H9 (cell line): ENCODE measurements at regions not wholly inside any gene's neighbourhood (a gene's known extent, or its start where the extent isn't known, plus 50 kb on each side); places are given as distances from the start of the nearest gene placed in this dataset.

Experiments
- DNase-seq: peaks from one replicate; pipeline ENCODE4 v3.0.0-alpha.2; 2017
- H2AFZ ChIP-seq: one replicate; pipeline ENCODE4 v1.6.1; 2013; ENCODE audit warnings: mild to moderate bottlenecking, low read length, control low read depth, moderate library complexity
- H2AK5ac ChIP-seq: 2 replicates; pipeline ENCODE4 v1.6.1; 2013; ENCODE audit warnings: low read length, control low read depth, mixed read lengths; ENCODE audit not compliant: insufficient read length
- H2BK120ac ChIP-seq: one replicate; pipeline ENCODE4 v1.6.1; 2013; ENCODE audit warnings: low read depth, mild to moderate bottlenecking, low read length, control low read depth, inconsistent platforms; ENCODE audit not compliant: poor library complexity, severe bottlenecking
- H2BK12ac ChIP-seq: 2 replicates; pipeline ENCODE4 v1.6.1; 2013; ENCODE audit warnings: low read length, control low read depth, mixed read lengths, low read depth; ENCODE audit not compliant: insufficient read length
- H2BK15ac ChIP-seq: 2 replicates; pipeline ENCODE4 v1.6.1; 2013; ENCODE audit warnings: low read depth, low read length, control low read depth
- H2BK20ac ChIP-seq: one replicate; pipeline ENCODE4 v1.6.1; 2013; ENCODE audit warnings: low read depth, mild to moderate bottlenecking, low read length, control low read depth, inconsistent platforms; ENCODE audit not compliant: poor library complexity, severe bottlenecking
- H2BK5ac ChIP-seq: 2 replicates; pipeline ENCODE4 v1.6.1; 2013; ENCODE audit warnings: low read length, control low read depth, mixed read lengths; ENCODE audit not compliant: insufficient read length
- H3K14ac ChIP-seq: 2 replicates; pipeline ENCODE4 v1.6.1; 2013; ENCODE audit warnings: low read length, control low read depth; ENCODE audit not compliant: insufficient read depth
- H3K18ac ChIP-seq: 2 replicates; pipeline ENCODE4 v1.6.1; 2013; ENCODE audit warnings: low read depth, mild to moderate bottlenecking, mixed read lengths, low read length, control low read depth; ENCODE audit not compliant: insufficient read length
- H3K23ac ChIP-seq: 2 replicates; pipeline ENCODE4 v1.6.1; 2013; ENCODE audit warnings: low read length, control low read depth, mixed read lengths, low read depth; ENCODE audit not compliant: insufficient read length
- H3K23me2 ChIP-seq: 2 replicates; pipeline ENCODE4 v1.6.1; 2013; ENCODE audit warnings: low read depth, mild to moderate bottlenecking, mixed read lengths, low read length, control low read depth; ENCODE audit not compliant: insufficient read length, poor library complexity, severe bottlenecking
- H3K27ac ChIP-seq: 2 replicates; pipeline ENCODE4 v1.5.1; 2013; ENCODE audit warnings: low read length, control low read depth, mixed read lengths, low read depth; ENCODE audit not compliant: insufficient read length
- H3K27me3 ChIP-seq: 2 replicates; pipeline ENCODE4 v1.6.1; 2013; ENCODE audit warnings: low read length, control low read depth, inconsistent platforms; ENCODE audit not compliant: insufficient read depth
- H3K4ac ChIP-seq: 2 replicates; pipeline ENCODE4 v1.6.1; 2013; ENCODE audit warnings: low read depth, mild to moderate bottlenecking, control low read depth, inconsistent platforms, low read length, moderate library complexity
- H3K4me1 ChIP-seq: 2 replicates; pipeline ENCODE4 v1.6.1; 2013; ENCODE audit warnings: low read length, control low read depth, inconsistent platforms; ENCODE audit not compliant: insufficient read depth
- H3K4me2 ChIP-seq: 2 replicates; pipeline ENCODE4 v1.6.1; 2013; ENCODE audit warnings: low read length, control low read depth, mixed read lengths; ENCODE audit not compliant: insufficient read length, insufficient read depth
- H3K56ac ChIP-seq: 2 replicates; pipeline ENCODE4 v1.6.1; 2013; ENCODE audit warnings: low read depth, mild to moderate bottlenecking, mixed read lengths, low read length, control low read depth; ENCODE audit not compliant: insufficient read length
- H3K79me1 ChIP-seq: 2 replicates; pipeline ENCODE4 v1.6.1; 2013; ENCODE audit warnings: low read depth, mild to moderate bottlenecking, moderate library complexity, low read length, control low read depth, inconsistent platforms; ENCODE audit not compliant: insufficient read depth, poor library complexity, severe bottlenecking
- H3K79me2 ChIP-seq: 2 replicates; pipeline ENCODE4 v1.6.1; 2013; ENCODE audit warnings: low read length, control low read depth, inconsistent platforms; ENCODE audit not compliant: insufficient read depth
- H3K9ac ChIP-seq: 2 replicates; pipeline ENCODE4 v1.6.1; 2013; ENCODE audit warnings: low read length, control low read depth, mixed read lengths; ENCODE audit not compliant: insufficient read length; ENCODE audit errors: extremely low read depth
- H3K9me3 ChIP-seq: one replicate; pipeline ENCODE4 v1.6.1; 2013; ENCODE audit warnings: low read depth, low read length, inconsistent platforms; ENCODE audit not compliant: control insufficient read depth
- H3T11ph ChIP-seq: one replicate; pipeline ENCODE4 v1.6.1; 2013; ENCODE audit warnings: mild to moderate bottlenecking, low read length, control low read depth, inconsistent platforms
- H4K20me1 ChIP-seq: one replicate; pipeline ENCODE4 v1.6.1; 2013; ENCODE audit not compliant: control insufficient read depth, insufficient read length, insufficient read depth
- H4K5ac ChIP-seq: 2 replicates; pipeline ENCODE4 v1.6.1; 2013; ENCODE audit warnings: low read depth, mild to moderate bottlenecking, mixed read lengths, low read length, control low read depth; ENCODE audit not compliant: insufficient read length
- H4K8ac ChIP-seq: replicated peaks from 2 replicates; pipeline ENCODE4 v1.6.1; 2013; ENCODE audit warnings: low read length, control low read depth, mixed read lengths, low read depth; ENCODE audit not compliant: insufficient read length
- H4K91ac ChIP-seq: 2 replicates; pipeline ENCODE4 v1.6.1; 2013; ENCODE audit warnings: low read depth, mild to moderate bottlenecking, moderate library complexity, mixed read lengths, low read length, control low read depth; ENCODE audit not compliant: insufficient read length
- H3K27ac Mint-ChIP-seq, 3 experiments: 2 replicates in 2 of 3; 3 replicates in 1 of 3; pipeline ENCODE4 v1.8.0; 2020 to 2021; ENCODE audit warnings: mixed read lengths in 3 of 3, mild to moderate bottlenecking in 1 of 3, moderate library complexity in 1 of 3
- H3K27me3 Mint-ChIP-seq: 2 replicates; pipeline ENCODE4 v1.8.0; 2021; ENCODE audit warnings: low read depth, mild to moderate bottlenecking, moderate library complexity, mixed read lengths
- H3K36me3 Mint-ChIP-seq, 3 experiments: 2 replicates in 2 of 3; 3 replicates in 1 of 3; pipeline ENCODE4 v1.8.0; 2020 to 2021; ENCODE audit warnings: low read depth in 3 of 3, mixed read lengths in 3 of 3; ENCODE audit not compliant: insufficient read depth in 1 of 3
- H3K4me1 Mint-ChIP-seq, 2 experiments: 2 replicates each; pipeline ENCODE4 v1.8.0; 2020; ENCODE audit warnings: mixed read lengths in 2 of 2
- H3K4me3 Mint-ChIP-seq, 2 experiments: 2 replicates in 1 of 2; 3 replicates in 1 of 2; pipeline ENCODE4 v1.8.0; 2020 to 2021; ENCODE audit warnings: mild to moderate bottlenecking in 2 of 2, mixed read lengths in 2 of 2, moderate library complexity in 1 of 2
- H3K9me3 Mint-ChIP-seq, 2 experiments: 2 replicates in 1 of 2; 3 replicates in 1 of 2; pipeline ENCODE4 v1.8.0; 2020; ENCODE audit warnings: mild to moderate bottlenecking in 2 of 2, mixed read lengths in 2 of 2, moderate library complexity in 1 of 2
- WGBS: extraction: QIAGEN DNeasy Blood & Tissue Kit; methylation state at CpG from one replicate; pipeline ENCODE4 v1.1.7; 2013; ENCODE audit warnings: missing lambda C conversion rate, low lambda C conversion rate, mixed read lengths; ENCODE audit not compliant: insufficient read length; ENCODE audit errors: extremely low coverage; 5-methylcytosine and 5-hydroxymethylcytosine counted together
- TF ChIP-seq, protein P1 (sequence below): fragments of 200-600 bp; sonication (generic); conservative IDR thresholded peaks from 3 replicates; pipeline ENCODE4 v1.8.0; 2021; ENCODE audit warnings: antibody characterized with exemption, mild to moderate bottlenecking

DNA sequence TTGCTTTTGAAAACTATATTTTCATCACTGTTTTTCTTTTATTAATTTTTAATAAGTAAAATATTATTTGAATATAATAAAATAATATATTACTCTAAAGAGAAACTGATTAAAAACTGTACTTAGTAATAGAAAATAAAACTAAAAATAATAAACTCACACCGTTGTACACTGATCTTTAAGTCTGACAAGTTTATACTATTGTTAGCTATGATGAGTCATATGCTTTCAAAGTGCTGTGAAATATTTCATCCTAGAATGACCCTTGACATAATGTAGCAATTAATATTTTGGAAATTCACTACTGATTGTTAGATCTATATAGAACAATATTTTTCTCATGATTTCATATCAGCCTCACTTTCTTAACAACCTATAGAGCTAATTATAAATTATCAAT is 1040.6 kb upstream of the SPRY2 start:
- no peak overlapping the region for H2AFZ ChIP-seq
- no peak overlapping the region for H3K9ac ChIP-seq
- no peak overlapping the region for H3K23ac ChIP-seq
- H4K20me1 ChIP-seq = no peaks in the 10 kb centered on the region
- H4K91ac ChIP-seq = no peak overlapping the region
- no peaks in the 10 kb centered on the region for H3K23me2 ChIP-seq
- TF ChIP-seq, protein P1, sequence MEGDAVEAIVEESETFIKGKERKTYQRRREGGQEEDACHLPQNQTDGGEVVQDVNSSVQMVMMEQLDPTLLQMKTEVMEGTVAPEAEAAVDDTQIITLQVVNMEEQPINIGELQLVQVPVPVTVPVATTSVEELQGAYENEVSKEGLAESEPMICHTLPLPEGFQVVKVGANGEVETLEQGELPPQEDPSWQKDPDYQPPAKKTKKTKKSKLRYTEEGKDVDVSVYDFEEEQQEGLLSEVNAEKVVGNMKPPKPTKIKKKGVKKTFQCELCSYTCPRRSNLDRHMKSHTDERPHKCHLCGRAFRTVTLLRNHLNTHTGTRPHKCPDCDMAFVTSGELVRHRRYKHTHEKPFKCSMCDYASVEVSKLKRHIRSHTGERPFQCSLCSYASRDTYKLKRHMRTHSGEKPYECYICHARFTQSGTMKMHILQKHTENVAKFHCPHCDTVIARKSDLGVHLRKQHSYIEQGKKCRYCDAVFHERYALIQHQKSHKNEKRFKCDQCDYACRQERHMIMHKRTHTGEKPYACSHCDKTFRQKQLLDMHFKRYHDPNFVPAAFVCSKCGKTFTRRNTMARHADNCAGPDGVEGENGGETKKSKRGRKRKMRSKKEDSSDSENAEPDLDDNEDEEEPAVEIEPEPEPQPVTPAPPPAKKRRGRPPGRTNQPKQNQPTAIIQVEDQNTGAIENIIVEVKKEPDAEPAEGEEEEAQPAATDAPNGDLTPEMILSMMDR = no peak
- no peak overlapping the region for H4K8ac ChIP-seq
- no CpG with 5 or more reads among the region's 1 CpG for WGBS
- no peak overlapping the region for H2BK120ac ChIP-seq
- H3K9me3 Mint-ChIP-seq = peaks cover 0 to 6% of the 10 kb centered on the region in 2 experiments; a peak in 3 of 5 replicates
- peaks cover 4% of the 10 kb centered on the region; the same call in 1 of the 2 replicates for H3K4me1 ChIP-seq
- no peak overlapping the region for H3K27ac Mint-ChIP-seq
- H3K27me3 Mint-ChIP-seq = no peaks in the 10 kb centered on the region
- H2BK20ac ChIP-seq = no peak overlapping the region
- H3K79me2 ChIP-seq = no peaks in the 10 kb centered on the region
- no peak overlapping the region for H3K4me2 ChIP-seq
- no peak overlapping the region for H2BK5ac ChIP-seq
- no peak overlapping the region for H4K5ac ChIP-seq
- H3K9me3 ChIP-seq = no peaks in the 10 kb centered on the region
- H2BK12ac ChIP-seq = no peak overlapping the region
- no peak overlapping the region for H3K56ac ChIP-seq
- H3K14ac ChIP-seq = no peak overlapping the region
- H3K18ac ChIP-seq = no peak overlapping the region
- H3K4me3 Mint-ChIP-seq = no peak overlapping the region
- peaks cover 7 to 8% of the 10 kb centered on the region in 2 experiments for H3K4me1 Mint-ChIP-seq
- H3K79me1 ChIP-seq = no peaks in the 10 kb centered on the region
- no peaks in the 10 kb centered on the region for H3K27me3 ChIP-seq
- no peak overlapping the region for H3K4ac ChIP-seq
- peaks cover 0 to 1% (median 0%) of the 10 kb centered on the region in 3 experiments; a peak in 1 of 7 replicates for H3K36me3 Mint-ChIP-seq
- H3T11ph ChIP-seq = no peak overlapping the region
- no peak overlapping the region for H2BK15ac ChIP-seq
- no peak for DNase-seq
- no peak overlapping the region for H2AK5ac ChIP-seq
- H3K27ac ChIP-seq = no peak overlapping the region
